ENCODE measurements at regions not wholly inside any gene's neighbourhood (a gene's known extent, or its start where the extent isn't known, plus 50 kb on each side); places are given as distances from the start of the nearest gene placed in this dataset.

- no TSS peak for BruUV-seq (replicated peaks)
- Histone ChIP-seq H3K27me3 (ENCODE audit: control insufficient read depth in 2 of 2, insufficient read depth in 2 of 2, low read length in 2 of 2) (no peaks in the 10 kb centered on the region), H3K9me1 (replicated peaks; ENCODE audit: control insufficient read depth, extremely low read depth, insufficient read depth, low read length) (no peaks in the 10 kb centered on the region), H3K36me3 (ENCODE audit: control insufficient read depth in 2 of 2, extremely low read depth in 1 of 2, insufficient read depth in 2 of 2, low read length in 2 of 2) (no peaks in the 10 kb centered on the region), H3K4me3 (replicated peaks in 1 of 3; ENCODE audit: insufficient read depth in 1 of 3, low read depth in 1 of 3, low read length in 3 of 3) (no peak overlapping the region), H4K20me1 (replicated peaks; ENCODE audit: control insufficient read depth, extremely low read depth, insufficient read depth, low read length) (no peaks in the 10 kb centered on the region), H3K27ac (ENCODE audit: insufficient read depth, low read depth, low read length) (no peak overlapping the region), H3K9ac (replicated peaks; ENCODE audit: extremely low read depth, insufficient read depth, low read length) (no peak overlapping the region), H3K9me3 (replicated peaks; ENCODE audit: control insufficient read depth, insufficient read depth, low read length) (no peaks in the 10 kb centered on the region), H3K4me1 (ENCODE audit: control insufficient read depth, extremely low read depth, insufficient read depth, low read length) (no peaks in the 10 kb centered on the region), H3K79me2 (ENCODE audit: control insufficient read depth, insufficient read depth, low read length) (no peaks in the 10 kb centered on the region), H2AFZ (ENCODE audit: low read depth, low read length) (no peak overlapping the region), H3K4me2 (ENCODE audit: insufficient read depth, low read length) (no peak overlapping the region)
- ChIA-PET CTCF (interaction anchor here (0.6 kb wide), 1 partner anchor 629 kb away, joined by 4 read pairs; no protein-coding TSS in a partner anchor), POLR2A (no interaction called here)
- intact Hi-C loops (cut with micrococcal nuclease) (no loop called here), dilution Hi-C loops (cut with MboI; ENCODE audit: extremely low pct_ligation_motif_present, low sequenced_read_pairs) (no loop called here)
- no peak for FAIRE-seq
- no peak for DNase-seq (ENCODE audit: low read depth, low spot score)
- TF ChIP-seq FOS (IDR thresholded peaks at IDR 0.05; ENCODE audit: borderline replicate concordance, insufficient read depth, low read length) (no peak), MYC (IDR thresholded peaks at IDR 0.05; ENCODE audit: low read depth, low read length) (no peak), JUN (IDR thresholded peaks at IDR 0.05; ENCODE audit: borderline replicate concordance, insufficient read depth, insufficient read length, low read depth) (no peak), EZH2 (IDR thresholded peaks at IDR 0.05; ENCODE audit: borderline replicate concordance, low read depth, low read length, severe bottlenecking) (no peak), POLR2AphosphoS5 (IDR thresholded peaks at IDR 0.05; ENCODE audit: insufficient read depth, low read depth, low read length) (no peak), MAX (IDR thresholded peaks at IDR 0.05; ENCODE audit: insufficient read depth, insufficient read length) (no peak), GATA2 (IDR thresholded peaks at IDR 0.05; ENCODE audit: insufficient read depth, insufficient read length, low read depth, low read length) (no peak), CTCF (IDR thresholded peaks at IDR 0.05; ENCODE audit: extremely low read depth in 1 of 2, insufficient read depth in 1 of 2, low read depth in 1 of 2, low read length in 2 of 2) (no peak), POLR2A (IDR thresholded peaks at IDR 0.05; ENCODE audit: low read depth, low read length) (no peak)
These were observed 1352.2 kb upstream of the ACO1 start for GRCh38 chr9:31032206-31032605.
